ENCODE measurements at regions not wholly inside any gene's neighbourhood (a gene's known extent, or its start where the extent isn't known, plus 50 kb on each side); places are given as distances from the start of the nearest gene placed in this dataset.

DNA sequence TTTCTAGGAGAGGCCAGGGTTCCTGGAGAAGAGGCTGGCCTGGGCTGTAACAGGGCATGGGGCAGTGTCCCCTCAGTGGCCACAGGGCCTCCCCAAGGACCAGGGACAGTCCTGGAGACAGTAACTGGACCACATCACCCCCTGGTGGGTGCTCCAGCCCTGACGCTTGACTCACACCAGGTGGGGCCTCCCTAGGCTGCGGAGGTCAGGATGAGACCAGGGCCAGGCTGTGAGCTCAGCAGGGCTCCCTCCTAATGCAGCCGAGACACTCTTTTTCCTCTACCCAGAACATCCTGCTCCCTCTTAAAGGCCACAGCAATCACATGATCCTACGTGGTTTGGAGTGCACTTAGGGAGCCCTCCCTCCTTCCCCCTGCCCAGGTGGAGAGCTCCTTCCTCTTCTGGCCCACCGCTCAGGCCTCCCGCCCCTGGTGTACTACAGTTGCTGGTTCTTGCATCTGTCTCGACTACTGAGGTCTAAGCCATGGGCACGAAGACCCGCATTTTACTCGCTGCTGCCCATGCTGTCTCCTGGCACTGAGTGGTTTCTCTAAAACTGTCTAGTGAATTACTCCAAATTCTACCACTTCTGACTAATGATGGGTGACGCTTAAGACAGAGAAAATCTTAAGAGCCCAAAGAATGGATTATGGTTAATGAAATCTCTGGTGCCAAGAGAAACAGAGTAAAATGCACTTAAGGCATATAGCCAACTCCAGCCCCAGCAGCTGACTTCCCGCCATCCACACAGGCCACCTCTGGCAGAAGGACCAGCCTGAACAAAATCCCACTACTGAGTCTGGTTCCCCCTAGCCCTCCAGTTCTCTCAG, 166.1 kb upstream of the CST7 start:
- H2AFZ ChIP-seq (ENCODE audit: insufficient read depth, low read depth, low read length, poor library complexity, severe bottlenecking), result no peak overlapping the region
- Mint-ChIP-seq H3K4me1 (peaks cover 15% of the 10 kb centered on the region), H3K4me3 (no peak overlapping the region), H3K27ac (no peak overlapping the region), H3K36me3 (no peaks in the 10 kb centered on the region), H3K27me3 (ENCODE audit: low read depth in 3 of 3) (peaks cover 7 to 15% (median 13%) of the 10 kb centered on the region in 3 donors), H3K9me3 (peaks cover 0 to 2% (median 0%) of the 10 kb centered on the region in 7 donors)
- DNase-seq, result no peak
- no peak overlapping the region for H3K4me2 ChIP-seq (replicated peaks; ENCODE audit: extremely low read depth, low read length, poor library complexity, severe bottlenecking)
- no peak overlapping the region for H3K9ac ChIP-seq (ENCODE audit: insufficient read depth, low read length, poor library complexity, severe bottlenecking)
- WGBS (ENCODE audit: insufficient coverage), result 27% methylated on average over 7 of the region's 12 CpGs
- intact Hi-C loops (cut with micrococcal nuclease), result no loop called here
- TF ChIP-seq, protein P1, sequence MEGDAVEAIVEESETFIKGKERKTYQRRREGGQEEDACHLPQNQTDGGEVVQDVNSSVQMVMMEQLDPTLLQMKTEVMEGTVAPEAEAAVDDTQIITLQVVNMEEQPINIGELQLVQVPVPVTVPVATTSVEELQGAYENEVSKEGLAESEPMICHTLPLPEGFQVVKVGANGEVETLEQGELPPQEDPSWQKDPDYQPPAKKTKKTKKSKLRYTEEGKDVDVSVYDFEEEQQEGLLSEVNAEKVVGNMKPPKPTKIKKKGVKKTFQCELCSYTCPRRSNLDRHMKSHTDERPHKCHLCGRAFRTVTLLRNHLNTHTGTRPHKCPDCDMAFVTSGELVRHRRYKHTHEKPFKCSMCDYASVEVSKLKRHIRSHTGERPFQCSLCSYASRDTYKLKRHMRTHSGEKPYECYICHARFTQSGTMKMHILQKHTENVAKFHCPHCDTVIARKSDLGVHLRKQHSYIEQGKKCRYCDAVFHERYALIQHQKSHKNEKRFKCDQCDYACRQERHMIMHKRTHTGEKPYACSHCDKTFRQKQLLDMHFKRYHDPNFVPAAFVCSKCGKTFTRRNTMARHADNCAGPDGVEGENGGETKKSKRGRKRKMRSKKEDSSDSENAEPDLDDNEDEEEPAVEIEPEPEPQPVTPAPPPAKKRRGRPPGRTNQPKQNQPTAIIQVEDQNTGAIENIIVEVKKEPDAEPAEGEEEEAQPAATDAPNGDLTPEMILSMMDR (IDR thresholded peaks at IDR 0.05), result no peak
- no peaks in the 10 kb centered on the region for H3K9me3 ChIP-seq (replicated peaks in 1 of 2; ENCODE audit: control insufficient read depth in 1 of 2, insufficient read depth in 1 of 2, low read length in 2 of 2)
- no peak overlapping the region for H3K4me3 ChIP-seq (replicated peaks in 1 of 3; ENCODE audit: low read depth in 2 of 3, low read length in 3 of 3)
- H3K27ac ChIP-seq (ENCODE audit: low read depth in 1 of 2, low read length in 2 of 2), result no peak overlapping the region
- H3K36me3 ChIP-seq (replicated peaks in 1 of 2; ENCODE audit: control insufficient read depth in 1 of 2, insufficient read depth in 2 of 2, low read length in 2 of 2), result no peaks in the 10 kb centered on the region
- H4K20me1 ChIP-seq (ENCODE audit: insufficient read depth, low read length), result no peaks in the 10 kb centered on the region
- H3K4me1 ChIP-seq (ENCODE audit: control insufficient read depth in 1 of 2, insufficient read depth in 2 of 2, low read length in 2 of 2), result no peaks in the 10 kb centered on the region
- peaks cover 0 to 7% of the 10 kb centered on the region in 2 donors for H3K27me3 ChIP-seq (ENCODE audit: control insufficient read depth in 2 of 2, insufficient read depth in 2 of 2, low read length in 2 of 2)
- no peaks in the 10 kb centered on the region for H3K79me2 ChIP-seq (ENCODE audit: insufficient read depth, low read length)

DNA sequence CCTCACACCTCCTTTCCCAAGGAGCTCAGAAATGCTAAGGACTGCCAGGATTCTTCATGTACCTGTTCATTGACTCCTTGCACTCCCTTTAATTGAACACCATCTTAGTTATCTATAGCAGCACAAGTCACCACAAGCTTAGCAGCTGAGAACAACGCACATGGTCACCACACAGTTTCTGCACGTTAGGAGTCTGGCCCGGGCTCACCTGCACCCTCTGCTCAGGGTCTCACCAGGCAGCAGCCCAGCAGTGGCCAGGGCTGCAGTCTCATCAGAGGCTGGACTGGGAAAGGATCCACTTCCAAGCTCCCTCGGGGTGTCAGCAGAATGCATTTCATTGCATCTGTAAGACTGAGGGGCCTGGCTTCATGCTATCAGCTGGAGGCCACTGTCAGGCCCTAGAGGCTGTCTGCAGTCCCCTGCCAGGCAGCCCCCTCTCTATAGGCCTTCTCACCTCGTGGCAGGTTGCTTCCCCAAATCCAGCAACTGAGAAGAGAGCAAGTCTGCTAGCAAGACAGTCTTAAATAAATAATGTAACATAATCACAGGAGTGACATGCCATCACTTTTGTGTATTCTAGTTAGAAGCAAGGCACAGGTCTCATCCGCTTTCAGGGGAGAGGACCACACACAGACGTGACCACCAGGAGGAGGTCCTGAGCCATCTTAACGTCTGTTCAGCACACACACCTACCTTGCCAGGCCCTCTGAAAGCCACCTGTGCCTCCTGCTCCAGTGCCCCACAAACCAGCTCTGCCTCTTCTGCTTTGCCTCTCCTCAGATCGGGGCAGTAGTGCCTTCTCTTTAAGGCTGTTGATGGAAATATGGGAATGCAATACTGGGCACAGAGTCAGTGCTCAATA, 165.2 kb upstream of the CST7 start:
- no peak overlapping the region for H2AFZ ChIP-seq (ENCODE audit: insufficient read depth, low read depth, low read length, poor library complexity, severe bottlenecking)
- peaks cover 15% of the 10 kb centered on the region for H3K4me1 Mint-ChIP-seq
- no peak overlapping the region for H3K4me2 ChIP-seq (replicated peaks; ENCODE audit: extremely low read depth, low read length, poor library complexity, severe bottlenecking)
- no peak overlapping the region for H3K9ac ChIP-seq (ENCODE audit: insufficient read depth, low read length, poor library complexity, severe bottlenecking)
- H3K4me3 Mint-ChIP-seq, result no peak overlapping the region
- H3K27ac Mint-ChIP-seq, result no peak overlapping the region
- H3K9me3 Mint-ChIP-seq, result peaks cover 0 to 2% (median 0%) of the 10 kb centered on the region in 7 donors
- H3K27ac ChIP-seq (ENCODE audit: low read depth in 1 of 2, low read length in 2 of 2), result no peak overlapping the region
- H3K36me3 Mint-ChIP-seq, result no peaks in the 10 kb centered on the region
- H3K36me3 ChIP-seq (replicated peaks in 1 of 2; ENCODE audit: control insufficient read depth in 1 of 2, insufficient read depth in 2 of 2, low read length in 2 of 2), result no peaks in the 10 kb centered on the region
- no peak for DNase-seq
- no peaks in the 10 kb centered on the region for H3K9me3 ChIP-seq (replicated peaks in 1 of 2; ENCODE audit: control insufficient read depth in 1 of 2, insufficient read depth in 1 of 2, low read length in 2 of 2)
- TF ChIP-seq, protein P1 (IDR thresholded peaks at IDR 0.05), result no peak
- H3K79me2 ChIP-seq (ENCODE audit: insufficient read depth, low read length), result no peaks in the 10 kb centered on the region
- no peak overlapping the region for H3K4me3 ChIP-seq (replicated peaks in 1 of 3; ENCODE audit: low read depth in 2 of 3, low read length in 3 of 3)
- peaks cover 0 to 3% of the 10 kb centered on the region in 2 donors for H3K27me3 ChIP-seq (ENCODE audit: control insufficient read depth in 2 of 2, insufficient read depth in 2 of 2, low read length in 2 of 2)
- intact Hi-C loops (cut with micrococcal nuclease), result no loop called here
- no peaks in the 10 kb centered on the region for H3K4me1 ChIP-seq (ENCODE audit: control insufficient read depth in 1 of 2, insufficient read depth in 2 of 2, low read length in 2 of 2)
- no peaks in the 10 kb centered on the region for H4K20me1 ChIP-seq (ENCODE audit: insufficient read depth, low read length)
- 90% methylated on average over 5 of the region's 9 CpGs for WGBS (ENCODE audit: insufficient coverage)
- H3K27me3 Mint-ChIP-seq (ENCODE audit: low read depth in 3 of 3), result peaks cover 2 to 11% (median 6%) of the 10 kb centered on the region in 3 donors

Measured in CD14-positive monocyte (primary cell).